MV-4-11 (cell line): ENCODE measurements at regions not wholly inside any gene's neighbourhood (a gene's known extent, or its start where the extent isn't known, plus 50 kb on each side); places are given as distances from the start of the nearest gene placed in this dataset.
"Not testable (repeated sequence)": the region's sequence is repeated elsewhere in the genome, so short reads cannot be mapped to it uniquely, and the experiment has no call there.

Source experiments
- DNase-seq: peaks from one replicate; lab custom pipeline; 2025; lab: John Stamatoyannopoulos, UW

GRCh38 chr13:111622051-111622531 lies 301.6 kb downstream of the TEX29 start:
- no peak for DNase-seq

- DNase-seq = no peak
These were observed 302.8 kb downstream of the TEX29 start for GRCh38 chr13:111623208-111623607.

GRCh38 chr13:111623743-111624505 lies 303.5 kb downstream of the TEX29 start:
- DNase-seq = no peak

- no peak for DNase-seq
These were observed 305.3 kb downstream of the TEX29 start for GRCh38 chr13:111625526-111626315.

- no peak for DNase-seq
These were observed 306.2 kb downstream of the TEX29 start for GRCh38 chr13:111626371-111627305.

- no peak for DNase-seq
These were observed 307.2 kb downstream of the TEX29 start for GRCh38 chr13:111627596-111627995.

GRCh38 chr13:111629016-111629415 lies 308.6 kb downstream of the TEX29 start:
- DNase-seq = no peak

- no peak for DNase-seq
These were observed 309.0 kb downstream of the TEX29 start for GRCh38 chr13:111629457-111629856.

GRCh38 chr13:111629926-111630325 lies 309.5 kb downstream of the TEX29 start:
- no peak for DNase-seq

- DNase-seq = no peak
These were observed 310.0 kb downstream of the TEX29 start for GRCh38 chr13:111630406-111630805.

GRCh38 chr13:111631271-111631670 lies 310.8 kb downstream of the TEX29 start:
- not testable (repeated sequence) for DNase-seq

GRCh38 chr13:111632906-111633305 lies 312.5 kb downstream of the TEX29 start:
- DNase-seq = no peak

- DNase-seq = no peak
These were observed 313.0 kb downstream of the TEX29 start for GRCh38 chr13:111633401-111633800.

GRCh38 chr13:111634410-111634809 lies 314.0 kb downstream of the TEX29 start:
- no peak for DNase-seq

- no peak for DNase-seq
These were observed 315.8 kb downstream of the TEX29 start for GRCh38 chr13:111636271-111636670.

- DNase-seq = no peak
These were observed 316.4 kb downstream of the TEX29 start for GRCh38 chr13:111636804-111637203.

- no peak for DNase-seq
These were observed 316.9 kb downstream of the TEX29 start for GRCh38 chr13:111637365-111637764.

- DNase-seq = no peak
These were observed 317.8 kb downstream of the TEX29 start for GRCh38 chr13:111638233-111638632.

GRCh38 chr13:111639196-111639705 lies 318.8 kb downstream of the TEX29 start:
- DNase-seq = no peak

- DNase-seq = no peak
These were observed 319.6 kb downstream of the TEX29 start for GRCh38 chr13:111640006-111640405.

- DNase-seq = no peak
These were observed 320.0 kb downstream of the TEX29 start for GRCh38 chr13:111640476-111640875.
